ENCODE measurements at regions not wholly inside any gene's neighbourhood (a gene's known extent, or its start where the extent isn't known, plus 50 kb on each side); places are given as distances from the start of the nearest gene placed in this dataset.

- peak; percentile 28; the same call in 1 of the 2 replicates for TF ChIP-seq AHDC1 (CRISPR knock-in tag; IDR thresholded peaks at IDR 0.05; ENCODE audit: borderline replicate concordance)
- 0 out of 2 replicates have a peak, but pooled peaks have one; percentile 21 for TF ChIP-seq ZNF792 (CRISPR knock-in tag; IDR thresholded peaks at IDR 0.05)
- no peak for TF ChIP-seq SOX13 (IDR thresholded peaks at IDR 0.05)
- TF ChIP-seq SOX13 (CRISPR knock-in tag; conservative IDR thresholded peaks at IDR 0.05 in 1 of 2, IDR thresholded peaks at IDR 0.05 in 1 of 2), result peak in 1 of 2 experiments; percentile 37; a peak in 1 of 4 replicates
- TF ChIP-seq, protein P1, sequence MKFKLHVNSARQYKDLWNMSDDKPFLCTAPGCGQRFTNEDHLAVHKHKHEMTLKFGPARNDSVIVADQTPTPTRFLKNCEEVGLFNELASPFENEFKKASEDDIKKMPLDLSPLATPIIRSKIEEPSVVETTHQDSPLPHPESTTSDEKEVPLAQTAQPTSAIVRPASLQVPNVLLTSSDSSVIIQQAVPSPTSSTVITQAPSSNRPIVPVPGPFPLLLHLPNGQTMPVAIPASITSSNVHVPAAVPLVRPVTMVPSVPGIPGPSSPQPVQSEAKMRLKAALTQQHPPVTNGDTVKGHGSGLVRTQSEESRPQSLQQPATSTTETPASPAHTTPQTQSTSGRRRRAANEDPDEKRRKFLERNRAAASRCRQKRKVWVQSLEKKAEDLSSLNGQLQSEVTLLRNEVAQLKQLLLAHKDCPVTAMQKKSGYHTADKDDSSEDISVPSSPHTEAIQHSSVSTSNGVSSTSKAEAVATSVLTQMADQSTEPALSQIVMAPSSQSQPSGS (CRISPR knock-in tag; IDR thresholded peaks at IDR 0.05), result peak; percentile 93; the same call in 1 of the 2 replicates
- TF ChIP-seq ELF4 (CRISPR knock-in tag; IDR thresholded peaks at IDR 0.05; ENCODE audit: borderline replicate concordance), result 0 out of 2 replicates have a peak, but pooled peaks have one; percentile 25
- TF ChIP-seq CEBPG (CRISPR knock-in tag; IDR thresholded peaks at IDR 0.05), result peak; percentile 26; the same call in 1 of the 2 replicates
- no peak for TF ChIP-seq ZNF572 (CRISPR knock-in tag; IDR thresholded peaks at IDR 0.05)
- TF ChIP-seq MIXL1 (CRISPR knock-in tag; IDR thresholded peaks at IDR 0.05), result no peak
- TF ChIP-seq ATF7 (IDR thresholded peaks at IDR 0.05), result peak; percentile 33; the same call in 1 of the 2 replicates
- no peak; the same call in 1 of the 2 replicates for TF ChIP-seq ATF7 (CRISPR knock-in tag; IDR thresholded peaks at IDR 0.05)
- no peak for TF ChIP-seq NCOA1 (CRISPR knock-in tag; IDR thresholded peaks at IDR 0.05)
- no peak for TF ChIP-seq ZNF784 (CRISPR knock-in tag; IDR thresholded peaks at IDR 0.05; ENCODE audit: borderline replicate concordance)
These were observed 217.4 kb upstream of the DTNA start (continued) for GRCh38 chr18:34492652-34493051.
